SU-DHL-6 (cell line): ENCODE measurements at regions not wholly inside any gene's neighbourhood (a gene's known extent, or its start where the extent isn't known, plus 50 kb on each side); places are given as distances from the start of the nearest gene placed in this dataset.

Experiments used
- H2AFZ ChIP-seq: fragments of 200-600 bp; sonication (generic); 2 replicates; pipeline ENCODE4 v1.6.1; 2014; ENCODE audit warnings: low read depth, mild to moderate bottlenecking, moderate library complexity, mixed read lengths, antibody characterized with exemption, low read length; ENCODE audit not compliant: severe bottlenecking
- H3F3A ChIP-seq: fragments of 200-600 bp; shearing (Covaris generic); 2 replicates; pipeline ENCODE4 v1.6.0; 2016; ENCODE audit warnings: antibody characterized with exemption, mild to moderate bottlenecking; ENCODE audit not compliant: insufficient read depth
- H3K27ac ChIP-seq: fragments of 200-600 bp; sonication (generic); 2 replicates; pipeline ENCODE4 v1.5.1; 2016; ENCODE audit warnings: low read depth, mild to moderate bottlenecking, low read length, moderate library complexity, mixed read lengths
- H3K27me3 ChIP-seq: fragments of 200-600 bp; sonication (generic), shearing (Covaris generic); 2 replicates; pipeline ENCODE4 v1.6.0; 2014; ENCODE audit warnings: mild to moderate bottlenecking, low read length
- H3K36me3 ChIP-seq: fragments of 200-600 bp; sonication (generic); 2 replicates; pipeline ENCODE4 v1.6.1; 2014; ENCODE audit warnings: mild to moderate bottlenecking, low read length, mixed read lengths
- H3K4me2 ChIP-seq: fragments of 300-600, 200-600 bp; shearing (Covaris generic), sonication (generic); 2 replicates; pipeline ENCODE4 v1.6.0; 2014; ENCODE audit warnings: low read length, low read depth, mild to moderate bottlenecking; ENCODE audit not compliant: poor library complexity, severe bottlenecking
- H3K4me3 ChIP-seq: fragments of 200-600 bp; sonication (generic); 2 replicates; pipeline ENCODE4 v1.5.1; 2014; ENCODE audit warnings: antibody characterized with exemption, low read length, mild to moderate bottlenecking, mixed read lengths; ENCODE audit not compliant: insufficient read depth, poor library complexity, severe bottlenecking
- H3K79me2 ChIP-seq: fragments of 200-600 bp; sonication (generic); 2 replicates; pipeline ENCODE4 v1.6.1; 2014; ENCODE audit warnings: mild to moderate bottlenecking, low read length, moderate library complexity; ENCODE audit not compliant: insufficient read depth
- H3K9ac ChIP-seq: fragments of 200-600 bp; sonication (generic); 2 replicates; pipeline ENCODE4 v1.7.0; 2014; ENCODE audit warnings: mild to moderate bottlenecking, low read length
- H3K9me2 ChIP-seq: fragments of 200-600 bp; sonication (generic); replicated peaks from 2 replicates; pipeline ENCODE4 v1.6.1; 2014; ENCODE audit warnings: low read length; ENCODE audit not compliant: insufficient read depth
- H3K9me3 ChIP-seq: fragments of 200-600 bp; sonication (generic); 2 replicates; pipeline ENCODE4 v1.6.1; 2014; ENCODE audit warnings: low read length, mixed read lengths; ENCODE audit not compliant: insufficient read depth
- H4K20me1 ChIP-seq: fragments of 200-600 bp; sonication (generic); 2 replicates; pipeline ENCODE4 v1.6.1; 2014; ENCODE audit warnings: low read depth, mild to moderate bottlenecking, antibody characterized with exemption, low read length, moderate library complexity, mixed read lengths
- CTCF ChIP-seq: fragments of 200-600 bp; sonication (generic); IDR thresholded peaks from one replicate; pipeline ENCODE4 v1.5.1; 2017; ENCODE audit warnings: antibody characterized with exemption, mild to moderate bottlenecking, low read length, moderate library complexity; ENCODE audit not compliant: insufficient read depth, poor library complexity, severe bottlenecking
- EZH2phosphoT487 ChIP-seq: fragments of 200-600 bp; sonication (generic), shearing (Covaris generic); conservative IDR thresholded peaks from 2 replicates; pipeline ENCODE4 v1.6.1; 2018; ENCODE audit warnings: mild to moderate bottlenecking, antibody characterized with exemption, low read length, moderate library complexity, mixed read lengths

- Histone ChIP-seq H3K27ac (no peak overlapping the region), H3K4me2 (no peak overlapping the region), H3K9me3 (no peaks in the 10 kb centered on the region), H3K27me3 (no peaks in the 10 kb centered on the region), H2AFZ (no peak overlapping the region), H3K9me2 (no peaks in the 10 kb centered on the region), H3K9ac (no peak overlapping the region), H3K36me3 (no peaks in the 10 kb centered on the region), H3K79me2 (no peaks in the 10 kb centered on the region), H3K4me3 (no peak overlapping the region), H3F3A (no peaks in the 10 kb centered on the region), H4K20me1 (no peaks in the 10 kb centered on the region)
- TF ChIP-seq EZH2phosphoT487 = no peak
- no peak for TF ChIP-seq CTCF
Measured at GRCh38 chr3:90005281-90005847, 897.9 kb downstream of the EPHA3 start.

GRCh38 chr3:90007778-90008499 is 900.5 kb downstream of the EPHA3 start:
- Histone ChIP-seq H3K27me3 (no peaks in the 10 kb centered on the region), H3K27ac (no peak overlapping the region), H3K36me3 (no peaks in the 10 kb centered on the region), H3K4me3 (no peak overlapping the region), H3K9me2 (no peaks in the 10 kb centered on the region), H3F3A (no peaks in the 10 kb centered on the region), H3K79me2 (no peaks in the 10 kb centered on the region), H4K20me1 (no peaks in the 10 kb centered on the region), H3K9me3 (no peaks in the 10 kb centered on the region), H2AFZ (no peak overlapping the region), H3K9ac (no peak overlapping the region), H3K4me2 (no peak overlapping the region)
- no peak for TF ChIP-seq CTCF
- no peak for TF ChIP-seq EZH2phosphoT487

DNA sequence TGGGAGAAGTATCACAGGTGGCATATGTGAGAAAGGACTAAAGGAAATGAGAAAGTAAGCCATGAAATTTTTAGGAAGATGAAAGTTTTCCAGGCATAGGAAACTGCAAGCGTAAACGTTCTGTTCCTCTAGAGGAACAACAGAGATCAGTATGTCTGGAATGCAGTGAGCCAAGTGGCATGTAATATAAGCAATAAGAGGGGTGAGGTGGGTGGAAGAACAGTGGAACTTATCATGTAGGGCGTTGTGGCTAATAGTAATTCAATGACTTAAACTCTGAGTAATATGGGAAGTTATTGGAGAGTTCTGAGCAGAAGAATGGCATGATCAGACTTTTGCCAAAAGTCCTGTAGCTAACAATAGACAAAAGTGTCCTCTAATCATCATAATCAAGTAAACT is 902.9 kb downstream of the EPHA3 start:
- Histone ChIP-seq H3F3A (no peaks in the 10 kb centered on the region), H2AFZ (no peak overlapping the region), H3K36me3 (no peaks in the 10 kb centered on the region), H3K9me3 (no peaks in the 10 kb centered on the region), H3K4me2 (no peak overlapping the region), H3K27me3 (no peaks in the 10 kb centered on the region), H4K20me1 (no peaks in the 10 kb centered on the region), H3K9me2 (no peaks in the 10 kb centered on the region), H3K4me3 (no peak overlapping the region), H3K9ac (no peak overlapping the region), H3K27ac (no peak overlapping the region), H3K79me2 (no peaks in the 10 kb centered on the region)
- no peak for TF ChIP-seq EZH2phosphoT487
- TF ChIP-seq CTCF = no peak
